Putamen (tissue), 1 donor: ENCODE measurements at regions not wholly inside any gene's neighbourhood (a gene's known extent, or its start where the extent isn't known, plus 50 kb on each side); places are given as distances from the start of the nearest gene placed in this dataset.
"Not testable (repeated sequence)": the region's sequence is repeated elsewhere in the genome, so short reads cannot be mapped to it uniquely, and the experiment has no call there.

ENCODE experiments used
- DNase-seq: peaks from one replicate; pipeline ENCODE4 v3.0.0-alpha.2; 2016; ENCODE audit warnings: low spot score

DNA sequence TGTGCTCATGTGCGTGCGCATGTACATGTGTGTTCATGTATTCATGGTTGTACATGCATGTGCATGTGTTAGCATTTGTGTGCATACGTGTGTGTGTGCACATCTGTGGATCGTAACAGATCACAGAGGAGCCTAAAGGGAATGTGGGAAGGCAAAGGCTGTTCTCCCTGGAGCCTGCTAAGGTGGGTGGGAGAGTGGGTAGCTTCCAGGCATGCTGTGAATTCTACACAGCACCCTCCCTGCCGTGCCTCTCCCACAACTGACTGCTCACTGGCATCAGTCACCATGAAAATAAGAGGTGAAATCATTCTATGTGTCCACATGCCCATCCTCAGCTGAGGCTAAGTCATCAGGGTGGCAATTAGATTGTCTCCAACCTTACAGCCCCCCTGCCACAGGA lies 600.9 kb downstream of the MID1IP1 start:
- DNase-seq: no peak

DNA sequence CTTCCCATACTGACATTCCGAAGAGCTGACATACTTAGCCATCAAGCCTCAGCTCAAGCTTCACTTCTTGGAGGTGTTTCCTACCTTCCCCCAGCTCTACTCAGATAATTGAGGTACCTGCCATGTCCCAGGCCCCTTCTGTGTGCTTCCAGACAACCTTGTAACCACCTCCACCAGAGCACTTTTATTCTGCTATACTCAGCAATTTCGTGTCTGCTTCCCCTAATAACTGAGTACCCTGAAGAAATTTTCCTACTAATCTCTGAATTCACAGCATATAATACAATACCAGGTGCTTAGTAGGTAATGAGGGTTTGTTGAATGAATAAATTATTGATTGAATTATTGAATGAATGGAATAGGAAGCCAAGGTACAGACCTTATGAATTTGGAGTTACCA lies 605.5 kb downstream of the MID1IP1 start:
- DNase-seq: no peak

DNA sequence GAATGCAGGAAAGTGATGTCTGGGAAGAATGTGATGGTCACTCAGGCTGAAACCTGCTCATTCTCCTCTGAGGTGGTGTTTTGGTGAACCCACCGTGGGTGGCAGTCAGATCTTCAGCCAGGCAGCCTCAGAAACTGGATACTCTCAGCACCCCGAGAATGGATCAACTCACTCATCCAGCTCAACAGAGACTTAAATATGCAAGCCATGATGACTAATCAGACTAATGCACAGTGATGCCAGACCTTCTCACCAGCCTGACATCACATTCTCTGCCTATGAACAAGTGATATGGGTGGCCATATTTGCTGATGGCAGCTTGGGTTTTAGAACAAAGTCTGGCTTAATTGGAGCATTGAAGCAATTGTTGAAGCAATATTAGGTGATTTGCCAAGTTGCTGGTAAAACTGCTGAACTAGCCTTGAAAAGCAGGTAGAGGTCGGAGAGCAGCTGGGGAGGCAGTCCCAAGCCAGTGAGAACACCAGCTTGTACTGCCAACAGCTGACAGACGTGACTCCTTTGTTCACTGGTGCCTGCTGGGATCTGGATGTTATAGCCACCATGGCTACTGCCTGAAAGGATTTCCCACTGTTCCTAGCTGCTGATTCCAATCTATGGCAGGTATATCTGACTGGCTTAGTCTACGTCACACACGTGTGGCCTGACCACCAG lies 608.1 kb downstream of the MID1IP1 start:
- DNase-seq: no peak

DNA sequence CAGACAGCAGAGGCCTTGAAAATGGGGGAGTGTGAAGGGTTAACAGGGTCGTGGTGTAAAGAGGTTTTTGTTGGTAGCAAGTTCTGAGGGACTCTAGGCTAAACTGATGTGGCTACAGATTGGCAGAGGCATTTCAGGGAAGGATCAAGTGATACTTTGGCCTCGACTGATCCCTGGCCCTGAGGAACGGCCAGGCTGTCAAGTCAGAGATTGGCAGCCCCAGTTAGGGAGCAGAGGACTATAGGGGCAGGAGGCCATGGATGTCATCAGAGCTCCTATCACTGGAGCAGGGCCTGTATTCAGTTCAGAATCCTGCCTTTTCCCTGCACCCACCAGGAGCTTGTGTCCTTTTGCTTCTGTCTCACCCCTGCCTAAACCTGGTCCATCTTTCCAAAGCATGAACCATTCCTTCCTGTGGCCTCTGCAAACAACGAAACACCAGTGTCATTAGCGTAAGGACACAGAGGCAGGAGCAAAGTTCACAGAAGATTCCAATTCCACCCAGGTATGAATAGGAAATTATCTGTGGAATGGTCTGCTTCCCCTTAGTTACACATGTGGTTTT lies 613.1 kb downstream of the MID1IP1 start:
- DNase-seq: no peak

DNA sequence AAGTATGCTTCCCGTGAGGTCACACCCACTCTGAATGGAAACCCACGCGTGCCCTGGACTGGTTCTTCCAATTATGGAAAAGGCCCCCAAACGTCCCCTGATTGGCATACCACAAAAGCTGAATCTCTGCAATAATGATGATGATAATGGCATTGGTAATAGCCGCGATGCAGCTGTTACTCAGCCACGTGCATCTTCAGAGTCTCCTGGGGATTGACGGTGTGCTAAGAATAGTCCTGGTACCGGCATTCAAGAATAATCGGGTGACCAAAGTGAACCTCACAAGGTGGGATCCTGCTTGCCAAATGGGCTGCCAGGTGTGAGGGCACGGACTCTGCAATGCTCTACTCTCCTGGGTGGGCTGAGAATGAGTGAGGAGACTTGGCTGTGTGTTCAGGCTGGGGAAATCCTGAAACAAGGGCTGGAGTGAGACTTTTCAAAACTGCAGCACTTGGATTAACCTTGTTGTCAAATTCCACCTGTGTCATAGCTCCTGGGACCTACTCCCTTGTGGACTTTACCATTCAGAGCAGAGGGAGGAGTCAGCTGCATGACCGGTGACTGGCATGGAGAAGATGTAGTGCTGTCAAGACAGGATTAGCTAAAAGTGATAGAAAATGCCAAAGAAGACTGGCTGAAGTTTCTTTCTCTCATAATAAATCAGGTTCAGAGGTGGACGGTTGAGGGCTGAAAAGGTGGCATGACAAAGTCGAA lies 615.4 kb downstream of the MID1IP1 start:
- no peak for DNase-seq

DNA sequence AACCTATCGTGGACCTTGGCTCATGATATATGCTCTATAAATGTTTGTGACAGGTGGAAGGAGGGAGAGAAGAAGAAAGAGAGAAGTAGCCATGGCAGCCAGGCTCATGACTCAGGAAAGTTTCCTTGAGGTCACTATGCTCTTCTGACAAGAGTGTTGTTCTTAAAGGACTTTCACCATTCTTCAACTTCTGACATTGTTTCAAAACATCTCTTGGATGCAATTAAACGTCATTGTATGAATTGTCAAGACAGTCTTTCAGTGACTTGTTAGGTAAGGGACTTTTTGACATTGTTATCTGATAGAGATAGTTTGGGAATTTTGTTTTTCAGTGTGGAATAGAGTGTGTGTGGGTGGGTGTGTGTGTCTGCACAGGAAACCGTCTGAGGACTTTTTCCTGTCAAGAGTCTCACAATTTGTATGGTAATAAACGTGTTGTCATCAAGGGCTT lies 617.0 kb downstream of the MID1IP1 start:
- DNase-seq: no peak

DNA sequence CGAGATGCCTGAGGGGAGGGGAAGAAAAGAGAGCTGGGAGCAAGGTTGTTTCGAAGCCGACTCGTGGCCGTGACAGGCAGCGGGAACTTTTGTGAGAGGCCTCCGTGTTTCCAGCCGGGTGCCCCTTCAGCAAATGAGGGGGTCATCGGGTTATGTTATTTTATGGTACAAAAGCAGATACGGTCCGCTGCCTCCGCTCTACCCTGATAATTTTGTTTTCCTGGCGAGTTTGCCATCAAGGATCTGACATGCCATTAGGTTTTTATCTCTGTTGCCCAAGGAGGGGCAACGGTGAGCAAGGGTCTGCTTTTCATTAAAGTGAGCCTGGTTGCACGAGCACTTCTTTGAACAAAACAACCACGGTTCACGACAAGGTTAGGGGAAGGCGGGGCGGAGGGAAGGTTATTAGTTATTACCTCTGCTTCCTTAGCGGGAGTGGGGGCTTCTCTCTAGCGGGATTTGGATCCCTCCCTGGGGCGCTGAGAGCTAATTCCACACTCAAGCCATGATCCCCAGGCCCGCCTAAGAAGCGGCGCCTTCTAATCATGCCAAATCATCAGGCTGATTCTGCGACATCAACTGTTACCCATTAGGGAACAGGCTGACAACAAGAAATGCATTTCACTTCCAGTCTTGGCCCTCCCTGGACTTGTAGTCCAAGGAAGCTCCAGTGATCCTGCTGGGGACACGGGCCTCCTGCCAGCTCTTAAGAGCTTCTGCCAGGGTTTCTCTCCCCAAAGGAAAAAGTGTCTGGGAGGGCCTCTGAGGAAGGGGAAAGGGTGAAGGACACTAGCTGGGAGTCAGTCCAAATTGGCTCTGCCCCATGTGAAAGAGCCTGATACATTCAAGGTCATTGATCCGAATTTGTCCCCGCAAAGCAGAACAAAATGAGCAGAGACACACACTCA lies 617.7 kb downstream of the MID1IP1 start:
- no peak for DNase-seq

DNA sequence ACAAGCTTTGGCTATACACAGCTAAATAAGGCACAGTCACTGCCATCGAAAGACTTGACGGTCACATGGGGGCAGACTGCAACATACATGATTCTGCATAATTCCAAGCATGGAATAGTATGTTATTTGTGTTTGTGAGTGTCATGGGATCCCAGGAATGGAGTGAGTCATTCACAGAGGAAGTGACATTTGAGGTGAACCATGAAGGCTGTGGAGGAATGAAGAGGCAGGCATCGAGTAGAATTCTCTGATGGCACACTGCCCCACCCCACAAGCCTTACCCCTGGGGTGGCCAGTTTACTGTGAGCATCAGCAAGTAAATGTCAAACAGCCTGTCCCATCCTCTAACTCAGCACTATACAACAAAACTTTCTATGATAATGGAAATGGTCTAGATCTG lies 619.7 kb downstream of the MID1IP1 start:
- DNase-seq: no peak

DNA sequence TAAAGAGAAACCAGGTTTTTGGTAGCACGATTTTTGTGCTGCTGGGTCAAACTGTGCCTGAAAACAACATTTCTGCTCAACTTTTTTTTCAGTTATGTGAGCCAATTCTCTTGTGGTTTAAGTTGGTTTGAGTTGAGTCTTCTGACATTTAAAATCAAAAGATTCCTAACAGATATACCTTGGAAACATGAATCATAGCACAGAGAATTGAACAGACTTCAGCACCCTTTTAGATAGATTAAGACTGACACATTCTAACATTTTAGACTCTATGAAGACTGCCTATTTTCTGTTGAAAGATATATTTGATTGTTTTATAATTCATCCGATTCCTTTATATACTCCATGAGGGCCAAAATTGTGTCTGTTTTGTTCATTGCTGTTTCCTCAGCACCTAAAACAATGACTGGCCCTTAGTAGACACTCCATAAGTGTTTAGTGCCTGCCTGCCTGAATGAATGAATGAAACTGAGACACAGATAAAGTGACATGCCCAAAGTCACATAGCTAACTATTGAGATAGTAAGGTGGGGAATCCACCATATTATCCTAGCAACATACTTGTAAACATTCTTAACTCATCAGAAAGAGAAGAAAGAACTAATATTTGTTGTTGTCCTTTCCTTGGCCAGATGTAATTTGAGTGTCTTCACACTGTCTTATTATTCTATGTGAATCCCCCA lies 624.0 kb downstream of the MID1IP1 start:
- DNase-seq: no peak

DNA sequence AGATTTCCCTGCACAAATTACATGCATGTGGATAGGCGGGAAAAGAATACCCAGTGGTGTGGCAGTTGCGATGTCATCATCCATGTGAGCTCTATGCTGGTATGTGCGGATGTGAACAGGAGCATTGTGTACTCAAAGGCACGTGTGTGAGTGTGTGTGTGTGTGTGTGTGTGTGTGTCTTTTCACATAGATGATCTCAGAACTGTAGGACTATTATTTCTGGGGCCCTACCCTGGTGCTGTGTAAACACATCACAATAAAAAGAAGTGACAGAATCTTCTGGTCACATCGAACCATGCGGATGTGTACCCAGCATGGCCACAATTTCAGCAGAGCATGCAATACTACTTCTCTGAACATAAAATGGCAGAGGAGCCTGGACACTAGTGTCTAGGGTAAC lies 624.8 kb downstream of the MID1IP1 start:
- no peak for DNase-seq

DNA sequence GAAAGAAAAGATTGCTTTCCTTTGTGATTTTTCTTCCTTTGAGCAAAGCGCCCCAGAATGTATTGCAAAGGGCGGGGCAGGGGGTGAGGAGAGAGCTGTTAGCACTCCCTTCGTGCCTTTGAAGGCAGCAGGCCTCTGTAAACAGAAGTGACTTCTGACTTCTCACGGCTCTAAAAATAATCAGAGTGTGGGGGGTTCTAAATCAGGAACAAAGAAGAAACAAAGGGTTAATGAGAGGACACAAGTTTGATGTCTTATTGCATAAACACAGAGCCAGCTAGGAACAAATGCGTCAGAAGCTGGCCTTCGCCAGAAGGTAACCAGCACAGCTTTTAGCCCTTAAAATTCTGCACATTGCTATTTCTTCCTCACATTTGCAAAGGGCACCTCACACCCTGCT lies 626.2 kb downstream of the MID1IP1 start:
- DNase-seq: no peak

DNA sequence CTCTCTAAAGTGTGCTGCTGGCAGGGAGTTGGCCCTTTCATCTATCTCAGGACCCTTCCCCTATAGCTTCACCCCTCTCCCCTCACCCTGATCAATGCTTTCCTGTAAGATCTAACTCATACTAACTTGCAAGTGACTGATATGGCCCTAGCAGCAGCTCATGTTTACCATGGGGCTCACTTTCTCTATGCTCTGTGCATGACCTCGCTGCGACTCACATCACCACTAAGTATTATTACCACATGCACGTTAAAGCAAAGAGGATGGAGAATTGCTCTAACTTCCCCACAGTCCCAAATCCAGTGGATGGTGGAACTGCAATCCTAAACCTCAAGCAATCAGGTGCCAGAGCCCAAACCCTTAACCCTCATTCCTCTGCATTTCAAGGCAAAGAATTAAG lies 626.6 kb downstream of the MID1IP1 start:
- DNase-seq: no peak

DNA sequence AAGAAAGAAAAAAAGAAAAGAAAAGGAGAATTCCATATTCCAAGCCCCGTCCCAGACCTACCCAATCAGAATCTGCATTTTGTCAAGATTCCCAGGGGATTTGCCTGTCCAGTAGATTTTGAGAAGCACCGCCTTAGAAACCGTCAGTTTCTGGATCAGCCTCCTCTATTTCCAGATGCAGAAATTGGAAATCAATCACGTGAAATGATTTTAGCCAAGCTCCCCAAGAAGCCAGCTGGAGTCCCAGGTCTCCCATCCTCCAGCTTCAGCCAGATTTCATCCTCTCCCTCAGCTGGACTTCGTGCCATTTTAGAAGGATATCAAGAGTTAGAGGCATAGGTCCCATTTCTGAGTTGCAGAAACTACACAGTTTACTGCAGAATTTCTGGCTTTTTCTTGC lies 629.3 kb downstream of the MID1IP1 start:
- no peak for DNase-seq

DNA sequence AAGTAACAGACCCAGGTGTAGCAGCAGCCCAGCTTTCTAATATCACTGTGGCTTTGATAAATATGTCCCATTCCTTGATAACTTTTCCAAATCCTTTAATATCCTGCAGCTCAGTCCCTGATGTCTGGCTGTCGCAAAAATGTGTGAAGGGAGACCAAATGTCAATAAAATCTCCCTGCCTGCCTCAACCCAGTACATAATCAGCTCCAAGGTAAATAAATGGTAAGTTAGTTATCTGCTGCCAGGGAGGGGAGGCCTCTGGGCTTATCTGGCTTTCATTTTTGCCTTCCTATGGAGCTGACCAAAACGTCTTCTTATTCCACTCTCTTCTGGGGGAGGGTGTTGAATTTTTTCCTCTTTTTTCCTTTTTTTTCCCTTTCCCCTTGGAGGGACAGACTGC lies 630.6 kb downstream of the MID1IP1 start:
- no peak for DNase-seq

DNA sequence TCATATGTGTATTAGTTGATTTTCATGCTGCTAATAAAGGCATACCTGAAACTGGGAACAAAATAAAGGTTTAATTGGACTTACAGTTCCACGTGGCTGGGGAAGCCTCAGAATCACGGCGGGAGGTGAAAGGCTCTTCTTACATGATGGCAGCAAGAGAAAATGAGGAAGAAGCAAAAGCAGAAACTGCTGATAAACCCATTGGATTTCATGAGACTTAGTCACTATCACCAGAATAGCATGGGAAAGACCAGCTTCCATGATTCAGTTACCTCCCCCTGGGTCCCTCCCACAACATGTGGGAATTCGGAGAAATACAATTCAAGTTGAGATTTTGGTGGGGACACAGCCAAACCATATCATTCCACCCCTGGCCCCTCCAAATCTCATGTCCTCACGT lies 633.4 kb downstream of the MID1IP1 start:
- DNase-seq: not testable (repeated sequence)

DNA sequence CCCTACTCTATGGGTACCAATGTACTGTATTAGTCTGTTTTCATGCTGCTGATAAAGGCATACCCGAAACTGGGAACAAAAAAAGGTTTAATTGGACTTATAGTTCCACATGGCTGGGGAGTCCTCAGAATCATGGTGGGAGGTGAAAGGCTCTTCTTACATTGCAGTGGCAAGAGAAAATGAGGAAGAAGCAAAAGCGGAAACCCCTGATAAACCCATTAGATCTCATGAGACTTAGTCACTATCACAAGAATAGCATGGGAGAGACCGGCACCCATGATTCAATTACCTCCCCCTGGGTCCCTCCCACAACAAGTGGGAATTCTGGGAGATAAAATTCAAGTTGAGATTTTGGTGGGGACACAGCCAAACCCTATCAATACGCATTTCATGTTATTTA lies 635.3 kb downstream of the MID1IP1 start:
- not testable (repeated sequence) for DNase-seq

DNA sequence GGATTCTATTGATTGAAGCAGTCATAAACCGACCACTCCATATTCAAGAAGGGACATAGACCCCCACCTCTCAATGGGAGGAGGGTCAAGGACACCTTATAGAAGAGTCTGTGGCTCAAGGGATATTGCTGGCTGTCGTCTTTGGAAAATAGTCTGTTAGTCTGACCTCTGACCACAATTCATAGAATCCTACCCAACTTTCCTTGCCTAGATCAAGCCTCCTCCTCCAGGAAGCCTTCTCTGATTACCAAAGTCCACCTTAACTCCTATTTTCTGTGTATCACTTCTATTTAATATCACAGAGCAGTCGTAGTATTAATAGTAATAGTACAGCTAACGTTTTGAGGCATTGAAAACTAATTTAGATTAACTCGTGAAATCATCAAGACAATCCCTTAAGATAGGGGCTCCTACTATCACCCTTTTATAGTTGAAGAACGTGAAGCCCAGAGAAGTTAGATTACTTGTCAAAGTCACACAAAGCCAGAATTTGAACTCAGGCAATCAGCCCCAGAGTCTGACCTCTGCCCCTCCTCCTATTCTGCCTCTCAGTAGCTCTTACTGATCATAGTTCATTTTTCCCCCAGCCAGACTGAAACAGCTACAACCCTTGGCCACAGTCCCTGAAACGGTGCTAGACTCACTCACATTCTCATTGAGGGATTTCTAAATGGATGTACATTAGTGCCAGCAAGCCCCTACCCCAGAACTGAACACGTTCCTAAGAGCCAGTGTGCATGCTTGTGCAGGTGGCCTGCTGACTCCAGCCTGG lies 636.6 kb downstream of the MID1IP1 start:
- no peak for DNase-seq

DNA sequence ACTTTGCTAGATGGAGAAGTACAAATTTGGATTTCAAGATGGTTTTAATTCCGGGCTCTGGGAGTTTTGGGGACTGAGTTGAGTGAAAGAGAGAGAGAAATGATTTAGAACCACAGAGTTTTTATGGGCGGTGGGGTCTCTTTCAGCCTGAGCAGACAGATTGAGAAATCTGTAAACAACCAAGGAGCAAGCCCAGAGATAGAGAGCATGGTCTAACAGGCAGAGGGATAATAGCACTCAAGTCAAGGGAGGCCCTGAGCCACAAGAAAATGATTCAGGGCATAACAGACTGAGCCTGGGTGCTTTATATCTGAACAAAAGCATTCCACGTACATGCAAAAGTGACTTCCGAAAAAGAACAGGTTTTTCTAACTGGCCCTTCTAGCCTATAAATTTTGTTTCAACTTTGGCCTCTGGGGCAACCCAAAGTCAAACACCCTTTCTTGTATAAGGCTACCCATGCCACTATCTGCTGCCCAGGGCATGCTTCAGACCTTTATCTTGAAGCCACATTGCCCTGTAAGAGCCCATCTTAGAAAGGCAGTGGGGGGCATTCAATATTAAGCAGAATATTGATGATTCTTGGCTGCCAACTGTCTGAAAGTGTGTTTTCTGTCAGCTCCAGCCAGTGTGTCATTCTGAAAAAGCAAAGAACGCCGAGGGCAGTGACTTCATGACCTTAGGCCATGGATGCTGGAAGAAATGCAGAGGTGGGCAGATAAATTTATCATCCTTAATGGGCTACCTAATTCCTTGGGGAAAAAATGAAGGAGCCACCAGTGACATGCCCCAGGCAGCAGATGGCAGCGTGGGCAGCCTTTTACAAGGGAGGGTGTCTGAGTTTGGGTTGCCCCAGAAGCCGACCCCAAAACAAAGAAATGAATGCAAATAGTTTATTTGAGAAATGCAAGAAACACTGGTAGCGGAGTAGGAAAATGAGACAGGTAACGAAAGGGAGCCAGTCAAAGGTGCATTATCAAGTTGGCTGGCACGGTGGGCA lies 637.6 kb downstream of the MID1IP1 start:
- DNase-seq: no peak

DNA sequence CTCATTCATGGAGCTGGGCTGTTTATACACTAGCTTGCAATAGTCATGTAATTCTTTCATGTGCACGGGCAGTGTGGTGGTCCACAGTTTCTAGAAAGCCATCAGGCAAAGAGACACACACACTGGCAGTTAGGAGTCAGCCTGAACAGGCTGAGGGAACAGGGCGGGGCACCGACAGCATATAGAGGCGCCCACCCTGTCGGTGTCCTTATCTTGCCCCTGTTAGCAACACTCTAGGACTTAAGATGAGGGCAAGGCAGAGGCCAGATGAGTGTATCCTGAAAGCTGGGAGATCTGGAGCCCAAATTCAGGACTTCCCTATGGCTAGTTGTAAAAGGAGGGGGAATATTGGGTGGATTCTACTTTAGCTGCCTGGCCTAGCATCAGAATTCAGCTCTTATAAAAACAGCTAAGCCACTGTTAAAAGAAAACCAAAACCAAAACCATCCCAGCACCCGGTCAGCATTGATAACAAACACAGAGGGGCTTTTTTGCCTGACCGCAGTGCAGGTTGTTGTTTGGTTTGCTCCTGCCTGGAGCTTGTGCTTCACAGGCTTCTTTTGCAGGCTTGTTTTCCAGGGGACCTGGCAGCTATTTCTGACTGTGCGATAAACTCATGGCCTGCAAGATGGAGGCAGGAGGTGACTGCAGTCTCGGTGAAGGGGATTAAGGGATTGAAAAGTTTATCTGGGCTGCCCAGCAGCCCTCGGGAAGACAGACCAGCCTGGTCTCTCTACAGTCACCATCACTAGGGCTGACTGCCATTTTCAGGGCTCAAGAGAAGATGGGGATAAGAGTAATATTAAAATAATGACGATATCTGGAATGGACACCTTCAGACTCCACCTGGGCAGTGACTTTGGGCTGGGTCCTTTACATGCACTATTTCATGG lies 638.9 kb downstream of the MID1IP1 start:
- no peak for DNase-seq
